WTC11 (cell line): ENCODE measurements at regions not wholly inside any gene's neighbourhood (a gene's known extent, or its start where the extent isn't known, plus 50 kb on each side); places are given as distances from the start of the nearest gene placed in this dataset.

Experiments used
- ATAC-seq: fragments of 200-7000 bp; cut with Tn5 transposase; 2 replicates; pipeline ENCODE4 v1.10.0; 2021; ENCODE audit warnings: mild to moderate bottlenecking, moderate library complexity
- CTCF ChIA-PET: fragments of 300-600 bp; sonication (Branson Sonifier 250); formaldehyde crosslinking; loops from one replicate; lab custom pipeline; 2021; ENCODE audit warnings: antibody characterized with exemption; lab: Charles Lee
- POLR2A ChIA-PET: fragments of 350-600 bp; sonication (Branson Sonifier 250); formaldehyde crosslinking; loops from one replicate; lab custom pipeline; 2021; ENCODE audit warnings: antibody characterized with exemption; lab: Charles Lee
- DNase-seq: peaks from one replicate; pipeline ENCODE4 v3.0.0; 2021; ENCODE audit warnings: low spot score
- H3K27ac Mint-ChIP-seq: 2 replicates; pipeline ENCODE4 v1.8.0; 2021; ENCODE audit warnings: mixed read lengths
- H3K27me3 Mint-ChIP-seq: 2 replicates; pipeline ENCODE4 v1.8.0; 2021; ENCODE audit warnings: low read depth, mild to moderate bottlenecking, moderate library complexity, mixed read lengths
- H3K36me3 Mint-ChIP-seq: 2 replicates; pipeline ENCODE4 v1.8.0; 2021; ENCODE audit warnings: mixed read lengths
- H3K4me1 Mint-ChIP-seq: 2 replicates; pipeline ENCODE4 v1.8.0; 2022; ENCODE audit warnings: mixed read lengths
- H3K4me3 Mint-ChIP-seq: 2 replicates; pipeline ENCODE4 v1.8.0; 2021; ENCODE audit warnings: mild to moderate bottlenecking, moderate library complexity, mixed read lengths
- H3K9me3 Mint-ChIP-seq: 2 replicates; pipeline ENCODE4 v1.8.0; 2021; ENCODE audit warnings: mixed read lengths
- ARID4B ChIP-seq: sonication (generic); formaldehyde crosslinking; IDR thresholded peaks from 2 replicates; pipeline ENCODE4 v1.8.0; 2023; ENCODE audit warnings: missing genetic modification reagents, mild to moderate bottlenecking, borderline replicate concordance
- CBFB ChIP-seq: sonication (generic); formaldehyde crosslinking; IDR thresholded peaks from 2 replicates; pipeline ENCODE4 v1.8.1; 2022; ENCODE audit warnings: mild to moderate bottlenecking, low read depth, missing genetic modification reagents
- CREM ChIP-seq: sonication (generic); formaldehyde crosslinking; IDR thresholded peaks from 2 replicates; pipeline ENCODE4 v1.8.1; 2022; ENCODE audit warnings: mild to moderate bottlenecking, missing genetic modification reagents, moderate library complexity
- E2F1 ChIP-seq: sonication (generic); formaldehyde crosslinking; IDR thresholded peaks from 2 replicates; pipeline ENCODE4 v1.8.0; 2022; ENCODE audit warnings: mild to moderate bottlenecking, missing genetic modification reagents
- ELF4 ChIP-seq: sonication (generic); formaldehyde crosslinking; IDR thresholded peaks from 2 replicates; pipeline ENCODE4 v1.8.1; 2022; ENCODE audit warnings: low read depth, mild to moderate bottlenecking, moderate library complexity, missing genetic modification reagents
- ETV6 ChIP-seq: sonication (generic); formaldehyde crosslinking; IDR thresholded peaks from 2 replicates; pipeline ENCODE4 v1.8.1; 2022; ENCODE audit warnings: mild to moderate bottlenecking, missing genetic modification reagents
- MYBL2 ChIP-seq: sonication (generic); formaldehyde crosslinking; IDR thresholded peaks from 2 replicates; pipeline ENCODE4 v1.8.1; 2023; ENCODE audit warnings: mild to moderate bottlenecking, moderate library complexity, missing genetic modification reagents
- NFE2L1 ChIP-seq: sonication (generic); formaldehyde crosslinking; IDR thresholded peaks from 2 replicates; pipeline ENCODE4 v1.8.1; 2023; ENCODE audit warnings: missing genetic modification reagents
- NR3C1 ChIP-seq: sonication (generic); formaldehyde crosslinking; conservative IDR thresholded peaks from 2 replicates; pipeline ENCODE4 v1.8.1; 2023; ENCODE audit warnings: low read depth, mild to moderate bottlenecking, missing genetic modification reagents
- OVOL2 ChIP-seq: fragments of 250-450 bp; sonication (Bioruptor Pico); IDR thresholded peaks from 2 replicates; pipeline ENCODE4 v1.9.0; 2021; ENCODE audit warnings: mild to moderate bottlenecking, borderline replicate concordance
- SMAD3 ChIP-seq: sonication (generic); formaldehyde crosslinking; IDR thresholded peaks from 2 replicates; pipeline ENCODE4 v1.8.0; 2022; ENCODE audit warnings: missing genetic modification reagents, mild to moderate bottlenecking, borderline replicate concordance
- USF2 ChIP-seq: sonication (generic); formaldehyde crosslinking; IDR thresholded peaks from 2 replicates; pipeline ENCODE4 v1.8.1; 2023; ENCODE audit warnings: mild to moderate bottlenecking, missing genetic modification reagents, moderate library complexity
- ZNF425 ChIP-seq: fragments of 250-450 bp; sonication (Bioruptor Pico); conservative IDR thresholded peaks from 2 replicates; pipeline ENCODE4 v1.9.0; 2021; ENCODE audit warnings: mild to moderate bottlenecking
- ZNF671 ChIP-seq: fragments of 250-450 bp; sonication (Bioruptor Pico); IDR thresholded peaks from 2 replicates; pipeline ENCODE4 v1.8.0; 2021; ENCODE audit warnings: mild to moderate bottlenecking
- TF ChIP-seq, protein P1 (sequence below): sonication (generic); formaldehyde crosslinking; IDR thresholded peaks from 2 replicates; pipeline ENCODE4 v1.8.1; 2022; ENCODE audit warnings: missing genetic modification reagents, borderline replicate concordance

- TF ChIP-seq SMAD3 (CRISPR knock-in tag) = no peak
These were observed 248.8 kb upstream of the FZD8 start (continued) for GRCh38 chr10:35890676-35891495.

DNA sequence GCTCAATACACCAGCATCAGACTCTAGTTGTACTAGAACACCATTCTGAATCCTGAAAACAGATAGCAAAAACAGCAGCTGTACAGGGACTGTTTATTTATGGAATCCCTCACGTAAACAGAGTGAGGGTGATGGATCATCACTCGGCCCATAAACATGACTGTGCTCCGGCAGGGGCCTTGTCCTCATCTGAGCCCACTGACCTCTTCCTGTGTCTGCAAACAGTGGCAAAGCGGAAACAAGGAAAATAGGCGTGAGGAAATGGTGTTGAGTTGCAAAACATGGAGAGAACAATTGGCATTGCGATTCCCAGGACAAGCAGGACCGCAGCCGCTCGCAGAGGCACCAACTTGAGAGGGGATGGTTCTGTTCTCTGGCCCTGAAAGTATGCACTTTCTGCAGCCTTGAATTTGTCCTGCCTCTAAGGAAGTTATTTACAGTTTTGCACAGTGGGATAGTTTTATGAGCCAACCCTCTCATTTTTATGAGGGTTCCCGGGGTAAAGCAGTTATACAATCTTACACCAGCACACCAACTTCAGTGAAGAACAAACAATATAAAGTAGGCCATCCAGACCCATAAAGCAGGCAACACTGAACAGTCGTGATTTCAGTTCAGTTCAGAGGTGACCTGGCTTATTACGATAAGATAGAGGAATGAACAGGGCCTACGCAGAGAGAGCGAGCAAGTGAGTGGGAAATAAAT is 248.0 kb upstream of the FZD8 start:
- Mint-ChIP-seq H3K36me3 (peaks cover 10% of the 10 kb centered on the region), H3K27ac (no peak overlapping the region), H3K9me3 (peaks cover 39% of the 10 kb centered on the region), H3K27me3 (peaks cover 3% of the 10 kb centered on the region), H3K4me3 (no peak overlapping the region), H3K4me1 (peaks cover 11% of the 10 kb centered on the region)
- CTCF ChIA-PET = no interaction called here
- POLR2A ChIA-PET = no interaction called here
- ATAC-seq (no peak), DNase-seq (no peak)
- TF ChIP-seq, protein P1, sequence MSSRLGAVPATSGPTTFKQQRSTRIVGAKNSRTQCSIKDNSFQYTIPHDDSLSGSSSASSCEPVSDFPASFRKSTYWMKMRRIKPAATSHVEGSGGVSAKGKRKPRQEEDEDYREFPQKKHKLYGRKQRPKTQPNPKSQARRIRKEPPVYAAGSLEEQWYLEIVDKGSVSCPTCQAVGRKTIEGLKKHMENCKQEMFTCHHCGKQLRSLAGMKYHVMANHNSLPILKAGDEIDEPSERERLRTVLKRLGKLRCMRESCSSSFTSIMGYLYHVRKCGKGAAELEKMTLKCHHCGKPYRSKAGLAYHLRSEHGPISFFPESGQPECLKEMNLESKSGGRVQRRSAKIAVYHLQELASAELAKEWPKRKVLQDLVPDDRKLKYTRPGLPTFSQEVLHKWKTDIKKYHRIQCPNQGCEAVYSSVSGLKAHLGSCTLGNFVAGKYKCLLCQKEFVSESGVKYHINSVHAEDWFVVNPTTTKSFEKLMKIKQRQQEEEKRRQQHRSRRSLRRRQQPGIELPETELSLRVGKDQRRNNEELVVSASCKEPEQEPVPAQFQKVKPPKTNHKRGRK (CRISPR knock-in tag) = no peak
- TF ChIP-seq NR3C1 (CRISPR knock-in tag) (no peak), ETV6 (no peak), CREM (no peak), ZNF425 (no peak), ARID4B (no peak), ZNF671 (no peak), NFE2L1 (CRISPR knock-in tag) (no peak), E2F1 (no peak), MYBL2 (CRISPR knock-in tag) (no peak), CBFB (no peak), ELF4 (no peak), OVOL2 (CRISPR knock-in tag) (no peak), USF2 (no peak)
